Mammary epithelial cell (primary cell): ENCODE measurements at regions not wholly inside any gene's neighbourhood (a gene's known extent, or its start where the extent isn't known, plus 50 kb on each side); places are given as distances from the start of the nearest gene placed in this dataset.

Source experiments
- EZH2 ChIP-seq: IDR thresholded peaks from 2 replicates; pipeline ENCODE4 v1.6.1; 2012; ENCODE audit warnings: low read length, inconsistent platforms, borderline replicate concordance
- TF ChIP-seq, protein P1 (sequence below), 2 donors: IDR thresholded peaks in 1 of 2; conservative IDR thresholded peaks in 1 of 2; 2 replicates each; pipeline ENCODE4 v1.5.1; 2011 to 2012; ENCODE audit warnings: inconsistent platforms in 2 of 2, low read length in 2 of 2, mild to moderate bottlenecking in 2 of 2, control low read depth in 1 of 2, low read depth in 1 of 2; ENCODE audit not compliant: insufficient read depth in 1 of 2; ENCODE audit errors: extremely low read depth in 1 of 2

DNA sequence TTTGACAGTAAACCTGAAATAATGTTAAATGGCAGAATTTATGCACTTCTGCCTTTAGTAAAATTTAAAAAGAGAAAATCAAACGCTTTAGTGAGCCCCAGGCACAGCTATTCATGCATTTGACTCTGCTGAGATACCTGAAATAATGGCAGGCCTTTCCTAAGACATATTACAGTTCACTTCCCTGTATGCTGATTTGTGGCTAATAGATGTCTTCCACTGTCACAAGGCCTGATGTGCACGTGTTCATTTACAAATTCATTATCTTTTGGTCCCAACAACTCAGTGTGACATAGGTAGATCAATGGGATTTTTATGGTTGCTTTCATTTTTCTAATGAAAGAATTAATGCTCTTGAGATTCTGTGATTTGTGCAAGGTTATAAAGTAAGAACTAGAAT, 449.7 kb upstream of the RGS17 start:
- TF ChIP-seq, protein P1, sequence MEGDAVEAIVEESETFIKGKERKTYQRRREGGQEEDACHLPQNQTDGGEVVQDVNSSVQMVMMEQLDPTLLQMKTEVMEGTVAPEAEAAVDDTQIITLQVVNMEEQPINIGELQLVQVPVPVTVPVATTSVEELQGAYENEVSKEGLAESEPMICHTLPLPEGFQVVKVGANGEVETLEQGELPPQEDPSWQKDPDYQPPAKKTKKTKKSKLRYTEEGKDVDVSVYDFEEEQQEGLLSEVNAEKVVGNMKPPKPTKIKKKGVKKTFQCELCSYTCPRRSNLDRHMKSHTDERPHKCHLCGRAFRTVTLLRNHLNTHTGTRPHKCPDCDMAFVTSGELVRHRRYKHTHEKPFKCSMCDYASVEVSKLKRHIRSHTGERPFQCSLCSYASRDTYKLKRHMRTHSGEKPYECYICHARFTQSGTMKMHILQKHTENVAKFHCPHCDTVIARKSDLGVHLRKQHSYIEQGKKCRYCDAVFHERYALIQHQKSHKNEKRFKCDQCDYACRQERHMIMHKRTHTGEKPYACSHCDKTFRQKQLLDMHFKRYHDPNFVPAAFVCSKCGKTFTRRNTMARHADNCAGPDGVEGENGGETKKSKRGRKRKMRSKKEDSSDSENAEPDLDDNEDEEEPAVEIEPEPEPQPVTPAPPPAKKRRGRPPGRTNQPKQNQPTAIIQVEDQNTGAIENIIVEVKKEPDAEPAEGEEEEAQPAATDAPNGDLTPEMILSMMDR (conservative IDR thresholded peaks at IDR 0.05 in 1 of 2, IDR thresholded peaks at IDR 0.05 in 1 of 2; ENCODE audit: extremely low read depth in 1 of 2, insufficient read depth in 1 of 2, low read depth in 1 of 2, low read length in 2 of 2): no peak
- TF ChIP-seq EZH2: no peak
